Epidermal melanocyte (primary cell): ENCODE measurements at regions not wholly inside any gene's neighbourhood (a gene's known extent, or its start where the extent isn't known, plus 50 kb on each side); places are given as distances from the start of the nearest gene placed in this dataset.

Experiments used
- DNase-seq: peaks from one replicate; pipeline ENCODE4 v3.0.0; 2011; ENCODE audit warnings: low spot score; ENCODE audit not compliant: insufficient read length

GRCh38 chr10:128314686-128315085, 188.5 kb upstream of the MKI67 start:
- DNase-seq = no peak

- DNase-seq = no peak
These were observed 190.0 kb upstream of the MKI67 start for GRCh38 chr10:128316121-128316726.

GRCh38 chr10:128316925-128317324, 190.7 kb upstream of the MKI67 start:
- no peak for DNase-seq

- no peak for DNase-seq
These were observed 192.1 kb upstream of the MKI67 start for GRCh38 chr10:128318366-128318765.

- no peak for DNase-seq
These were observed 192.7 kb upstream of the MKI67 start for GRCh38 chr10:128318913-128319312.

- no peak for DNase-seq
These were observed 195.9 kb upstream of the MKI67 start for GRCh38 chr10:128322106-128322505.

- DNase-seq = no peak
These were observed 196.7 kb upstream of the MKI67 start for GRCh38 chr10:128322950-128323349.

GRCh38 chr10:128324058-128324827, 198.0 kb upstream of the MKI67 start:
- no peak for DNase-seq

GRCh38 chr10:128325788-128326187, 199.6 kb upstream of the MKI67 start:
- DNase-seq = no peak

- no peak for DNase-seq
These were observed 200.0 kb upstream of the MKI67 start for GRCh38 chr10:128326251-128326650.

- no peak for DNase-seq
These were observed 200.6 kb upstream of the MKI67 start for GRCh38 chr10:128326851-128327250.

GRCh38 chr10:128336401-128336800, 210.2 kb upstream of the MKI67 start:
- DNase-seq = no peak

- no peak for DNase-seq
These were observed 211.7 kb upstream of the MKI67 start for GRCh38 chr10:128337860-128338378.

GRCh38 chr10:128338951-128339350, 212.7 kb upstream of the MKI67 start:
- DNase-seq = no peak

- no peak for DNase-seq
These were observed 213.5 kb upstream of the MKI67 start for GRCh38 chr10:128339753-128340152.

GRCh38 chr10:128345353-128345752, 219.1 kb upstream of the MKI67 start:
- DNase-seq = no peak

GRCh38 chr10:128360783-128361182, 234.6 kb upstream of the MKI67 start:
- no peak for DNase-seq

- DNase-seq = no peak
These were observed 235.3 kb upstream of the MKI67 start for GRCh38 chr10:128361487-128361886.

- DNase-seq = no peak
These were observed 236.3 kb upstream of the MKI67 start for GRCh38 chr10:128362514-128362913.

- no peak for DNase-seq
These were observed 238.4 kb upstream of the MKI67 start for GRCh38 chr10:128364631-128365030.

- no peak for DNase-seq
These were observed 239.0 kb upstream of the MKI67 start for GRCh38 chr10:128365156-128365725.

- no peak for DNase-seq
These were observed 241.6 kb upstream of the MKI67 start for GRCh38 chr10:128367807-128368206.
